Upper lobe of left lung (tissue), 6 donors: ENCODE measurements at regions not wholly inside any gene's neighbourhood (a gene's known extent, or its start where the extent isn't known, plus 50 kb on each side); places are given as distances from the start of the nearest gene placed in this dataset.

Experiments used
- ATAC-seq, 2 donors: fragments of 200-7000 bp; cut with Tn5 transposase; one replicate each; pipeline ENCODE4 v1.9.1; 2022; ENCODE audit warnings: mild to moderate bottlenecking in 2 of 2, moderate library complexity in 2 of 2; ENCODE audit not compliant: low FRiP score in 2 of 2
- DNase-seq, 2 donors: peaks; one replicate each; pipeline ENCODE4 v3.0.0-alpha.2; 2019 to 2020
- H3K27ac ChIP-seq, 4 donors: fragments of 200-600 bp; sonication (generic); one replicate each; pipeline ENCODE4 v1.5.1; 2016 to 2019
- H3K27me3 ChIP-seq, 4 donors: fragments of 200-600 bp; sonication (generic); one replicate each; pipeline ENCODE4 v1.5.1; 2017 to 2019
- H3K36me3 ChIP-seq, 4 donors: fragments of 200-600 bp; sonication (generic); one replicate each; pipeline ENCODE4 v1.5.1; 2016 to 2019
- H3K4me1 ChIP-seq, 4 donors: fragments of 200-600 bp; sonication (generic); one replicate each; pipeline ENCODE4 v1.5.1; 2018 to 2019
- H3K4me3 ChIP-seq, 4 donors: fragments of 200-600 bp; sonication (generic); one replicate each; pipeline ENCODE4 v1.5.1; 2017 to 2019; ENCODE audit warnings: mild to moderate bottlenecking in 2 of 4, moderate library complexity in 1 of 4
- H3K9me3 ChIP-seq, 4 donors: fragments of 200-600 bp; sonication (generic); one replicate each; pipeline ENCODE4 v1.5.1; 2018 to 2019
- CTCF ChIP-seq, 6 experiments: fragments of 450-650 bp in 4 of 6; fragments of 200-600 bp in 2 of 6; sonication (generic) in 2 of 6; IDR thresholded peaks; one replicate each; pipeline ENCODE4 v1.5.1; 2016 to 2019; ENCODE audit warnings: antibody characterized with exemption in 6 of 6
- EP300 ChIP-seq, 4 donors: sonication (generic); formaldehyde crosslinking; IDR thresholded peaks; one replicate each; pipeline ENCODE4 v1.5.1; 2017; ENCODE audit warnings: antibody characterized with exemption in 4 of 4, control low read depth in 2 of 4
- POLR2A ChIP-seq, 4 donors: fragments of 450-650 bp; IDR thresholded peaks; one replicate each; pipeline ENCODE4 v1.5.1; 2016 to 2017; ENCODE audit warnings: antibody characterized with exemption in 4 of 4, mild to moderate bottlenecking in 2 of 4
- POLR2AphosphoS5 ChIP-seq, 2 donors: sonication (generic); formaldehyde crosslinking; IDR thresholded peaks; one replicate each; pipeline ENCODE4 v1.5.1; 2017; ENCODE audit warnings: antibody characterized with exemption in 2 of 2
- WGBS, 2 donors: methylation state at CpG; one replicate each; pipeline ENCODE4 v1.1.5; 2017 to 2018; 5-methylcytosine and 5-hydroxymethylcytosine counted together
- donor health status: DM: no; HTN: no; CAD: no; lungs with moderate emphysema.
- donor health status: DM: no; HTN: yes; CAD: no; lungs with severe emphysema.

- no peak for DNase-seq
- no peaks in the 10 kb centered on the region for H3K27me3 ChIP-seq
- no peaks in the 10 kb centered on the region for H3K36me3 ChIP-seq
- TF ChIP-seq EP300 (IDR thresholded peaks at IDR 0.05) (no peak), POLR2AphosphoS5 (IDR thresholded peaks at IDR 0.05) (no peak)
- H3K9me3 ChIP-seq: no peaks in the 10 kb centered on the region
- ATAC-seq: no peak
- no peak overlapping the region for H3K27ac ChIP-seq
- 85 to 94% methylated on average over 2 of the region's 2 CpGs for WGBS, 2 donors
- H3K4me1 ChIP-seq: peaks cover 3 to 9% (median 8%) of the 10 kb centered on the region in 4 donors
- H3K4me3 ChIP-seq: no peak overlapping the region
Observed at GRCh38 chr3:124161448-124161847, 169.5 kb upstream of the ROPN1 start.

GRCh38 chr3:124163689-124164088 lies 171.8 kb upstream of the ROPN1 start:
- TF ChIP-seq POLR2AphosphoS5 (IDR thresholded peaks at IDR 0.05): no peak
- no peak for TF ChIP-seq POLR2A (IDR thresholded peaks at IDR 0.05)
- TF ChIP-seq EP300 (IDR thresholded peaks at IDR 0.05): no peak
- no peak for TF ChIP-seq CTCF (IDR thresholded peaks at IDR 0.05)
- DNase-seq (no peak), ATAC-seq (no peak)
- no peak overlapping the region for H3K27ac ChIP-seq
- no peaks in the 10 kb centered on the region for H3K4me1 ChIP-seq
- no peaks in the 10 kb centered on the region for H3K27me3 ChIP-seq
- H3K36me3 ChIP-seq: no peaks in the 10 kb centered on the region
- no peaks in the 10 kb centered on the region for H3K9me3 ChIP-seq
- no peak overlapping the region for H3K4me3 ChIP-seq

- Histone ChIP-seq H3K4me1 (no peaks in the 10 kb centered on the region), H3K9me3 (no peaks in the 10 kb centered on the region), H3K27ac (no peak overlapping the region), H3K4me3 (no peak overlapping the region), H3K36me3 (no peaks in the 10 kb centered on the region), H3K27me3 (no peaks in the 10 kb centered on the region)
- TF ChIP-seq POLR2AphosphoS5 (IDR thresholded peaks at IDR 0.05) (no peak), POLR2A (IDR thresholded peaks at IDR 0.05) (no peak), EP300 (IDR thresholded peaks at IDR 0.05) (no peak), CTCF (IDR thresholded peaks at IDR 0.05) (no peak)
- no peak for ATAC-seq
- DNase-seq: no peak
Observed at GRCh38 chr3:124168271-124168670, 176.3 kb upstream of the ROPN1 start.

GRCh38 chr3:124172283-124172682 lies 180.4 kb upstream of the ROPN1 start:
- DNase-seq (no peak), ATAC-seq (no peak)
- Histone ChIP-seq H3K9me3 (no peaks in the 10 kb centered on the region), H3K4me1 (no peaks in the 10 kb centered on the region), H3K4me3 (no peak overlapping the region), H3K27ac (no peak overlapping the region), H3K27me3 (no peaks in the 10 kb centered on the region), H3K36me3 (no peaks in the 10 kb centered on the region)
- TF ChIP-seq CTCF (IDR thresholded peaks at IDR 0.05) (no peak), POLR2A (IDR thresholded peaks at IDR 0.05) (no peak), POLR2AphosphoS5 (IDR thresholded peaks at IDR 0.05) (no peak)
- 80 to 86% methylated on average over 2 of the region's 2 CpGs for WGBS, 2 donors

- ATAC-seq (no peak), DNase-seq (no peak)
- no peak overlapping the region for H3K4me3 ChIP-seq
- H3K9me3 ChIP-seq: no peaks in the 10 kb centered on the region
- no peaks in the 10 kb centered on the region for H3K36me3 ChIP-seq
- TF ChIP-seq POLR2AphosphoS5 (IDR thresholded peaks at IDR 0.05) (no peak), EP300 (IDR thresholded peaks at IDR 0.05) (no peak), POLR2A (IDR thresholded peaks at IDR 0.05) (no peak), CTCF (IDR thresholded peaks at IDR 0.05) (no peak)
- no peaks in the 10 kb centered on the region for H3K27me3 ChIP-seq
- no peaks in the 10 kb centered on the region for H3K4me1 ChIP-seq
- no peak overlapping the region for H3K27ac ChIP-seq
Observed at GRCh38 chr3:124172816-124173215, 180.9 kb upstream of the ROPN1 start.
